IPS-20b (cell line): ENCODE measurements at regions not wholly inside any gene's neighbourhood (a gene's known extent, or its start where the extent isn't known, plus 50 kb on each side); places are given as distances from the start of the nearest gene placed in this dataset.

ENCODE experiments used
- H3K27ac ChIP-seq: one replicate; pipeline ENCODE4 v1.5.1; 2013; ENCODE audit warnings: low read length
- H3K27me3 ChIP-seq: 2 replicates; pipeline ENCODE4 v1.6.1; 2013; ENCODE audit warnings: mild to moderate bottlenecking, low read length, inconsistent platforms; ENCODE audit not compliant: insufficient read depth
- H3K36me3 ChIP-seq: 2 replicates; pipeline ENCODE4 v1.6.1; 2013; ENCODE audit warnings: low read depth, mild to moderate bottlenecking, inconsistent platforms, low read length, moderate library complexity; ENCODE audit not compliant: insufficient read depth
- H3K4me1 ChIP-seq: 2 replicates; pipeline ENCODE4 v1.6.1; 2013; ENCODE audit warnings: mild to moderate bottlenecking, control low read depth, inconsistent platforms, low read length, moderate library complexity; ENCODE audit not compliant: insufficient read depth
- H3K4me3 ChIP-seq: 2 replicates; pipeline ENCODE4 v1.5.1; 2013; ENCODE audit warnings: mild to moderate bottlenecking, low read length, inconsistent platforms
- H3K9ac ChIP-seq: 2 replicates; pipeline ENCODE4 v1.6.1; 2013; ENCODE audit warnings: low read depth, mild to moderate bottlenecking, inconsistent platforms, low read length, moderate library complexity
- H3K9me3 ChIP-seq: 2 replicates; pipeline ENCODE4 v1.6.1; 2013; ENCODE audit warnings: mild to moderate bottlenecking, low read depth, low read length, inconsistent platforms; ENCODE audit not compliant: insufficient read depth

- Histone ChIP-seq H3K27me3 (no peaks in the 10 kb centered on the region), H3K9ac (no peak overlapping the region), H3K4me3 (no peak overlapping the region), H3K4me1 (no peaks in the 10 kb centered on the region), H3K36me3 (no peaks in the 10 kb centered on the region), H3K27ac (no peak overlapping the region), H3K9me3 (no peaks in the 10 kb centered on the region)
These were observed 357.0 kb downstream of the GADD45G start for GRCh38 chr9:89961616-89962341.

DNA sequence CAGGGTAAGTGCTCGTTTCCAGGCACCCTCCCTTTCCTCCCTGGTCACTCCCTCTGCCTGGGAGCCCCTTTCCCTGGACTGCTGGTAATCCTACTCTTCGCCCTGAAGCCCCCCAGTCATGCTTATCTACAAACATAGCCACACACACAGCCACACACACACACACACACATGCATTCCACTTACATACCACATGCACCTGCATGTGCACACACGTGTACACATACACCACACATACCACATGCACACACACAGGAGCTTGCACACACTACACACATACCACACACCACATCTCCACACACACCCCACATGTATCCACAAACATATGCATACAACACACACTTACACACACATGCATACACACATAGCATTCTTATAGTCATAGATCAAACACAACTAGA lies 358.5 kb downstream of the GADD45G start:
- Histone ChIP-seq H3K4me1 (no peaks in the 10 kb centered on the region), H3K4me3 (no peak overlapping the region), H3K27me3 (no peaks in the 10 kb centered on the region), H3K36me3 (no peaks in the 10 kb centered on the region), H3K27ac (no peak overlapping the region), H3K9me3 (no peaks in the 10 kb centered on the region), H3K9ac (no peak overlapping the region)

DNA sequence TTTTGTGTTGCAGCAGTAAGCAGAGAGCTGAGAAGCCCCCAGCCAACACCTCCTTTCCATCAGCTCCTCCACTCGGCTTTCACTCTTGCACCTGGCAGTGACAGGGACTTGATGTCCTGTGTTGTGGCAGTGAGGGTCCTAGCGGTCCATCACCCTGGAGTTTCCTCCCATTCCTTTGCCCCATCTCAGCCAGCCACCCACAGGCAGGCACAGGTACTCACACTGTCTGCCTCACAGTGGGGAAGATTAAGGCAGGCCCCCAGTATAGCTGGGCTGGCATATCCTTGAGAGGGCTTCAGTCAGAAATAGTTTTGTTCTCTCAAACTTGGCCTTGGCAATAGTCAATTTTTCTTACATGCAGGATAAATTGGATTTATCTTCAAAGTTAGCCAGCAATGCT lies 362.7 kb downstream of the GADD45G start:
- no peaks in the 10 kb centered on the region for H3K36me3 ChIP-seq
- H3K9ac ChIP-seq, result no peak overlapping the region
- H3K4me3 ChIP-seq, result no peak overlapping the region
- no peaks in the 10 kb centered on the region for H3K27me3 ChIP-seq
- H3K4me1 ChIP-seq, result no peaks in the 10 kb centered on the region
- H3K27ac ChIP-seq, result no peak overlapping the region
- H3K9me3 ChIP-seq, result no peaks in the 10 kb centered on the region

- H3K27me3 ChIP-seq, result no peaks in the 10 kb centered on the region
These were observed 364.4 kb downstream of the GADD45G start for GRCh38 chr9:89969156-89969675.

DNA sequence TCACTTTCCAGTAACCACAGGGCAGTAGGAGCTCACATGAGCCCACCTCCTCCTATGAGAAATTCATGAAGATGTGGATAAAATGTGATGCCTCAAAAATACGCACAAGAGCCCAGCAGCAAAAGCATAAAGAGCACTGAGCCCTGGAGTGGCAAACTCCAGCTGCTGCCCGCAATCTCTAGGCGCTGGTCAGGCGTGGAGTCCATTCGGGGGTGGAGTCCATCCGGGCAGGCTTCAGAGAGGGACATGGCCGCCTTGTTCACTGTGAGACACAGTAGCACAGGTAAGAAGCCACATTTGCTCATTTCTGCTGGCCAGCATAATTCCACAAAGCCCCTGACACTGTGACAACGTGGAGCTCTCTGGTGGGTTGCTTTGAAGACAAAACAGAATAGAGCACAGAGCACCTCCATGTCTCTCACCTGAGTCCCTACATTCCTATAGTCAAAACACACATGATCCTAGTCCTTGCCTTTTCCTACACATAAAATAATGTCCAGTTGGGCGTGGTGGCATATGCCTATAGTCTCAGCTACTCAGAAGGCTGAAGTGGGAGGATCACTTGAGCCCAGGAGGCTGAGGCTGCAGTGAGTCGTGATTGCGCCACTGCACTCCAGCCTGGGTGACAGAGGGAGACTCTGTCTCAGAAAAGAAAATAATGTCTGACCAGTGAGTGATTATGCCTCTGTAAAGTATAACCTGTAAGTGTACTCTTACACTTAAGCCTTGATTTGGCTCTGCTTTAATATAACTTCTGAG lies 365.2 kb downstream of the GADD45G start:
- Histone ChIP-seq H3K9me3 (no peaks in the 10 kb centered on the region), H3K27me3 (no peaks in the 10 kb centered on the region), H3K9ac (no peak overlapping the region), H3K36me3 (no peaks in the 10 kb centered on the region), H3K27ac (no peak overlapping the region), H3K4me3 (no peak overlapping the region), H3K4me1 (no peaks in the 10 kb centered on the region)

More at GRCh38 chr9:89969156-89969675, 364.4 kb downstream of the GADD45G start:
- Histone ChIP-seq H3K4me1 (no peaks in the 10 kb centered on the region), H3K9ac (no peak overlapping the region), H3K27ac (no peak overlapping the region), H3K9me3 (no peaks in the 10 kb centered on the region), H3K4me3 (no peak overlapping the region), H3K36me3 (no peaks in the 10 kb centered on the region)

DNA sequence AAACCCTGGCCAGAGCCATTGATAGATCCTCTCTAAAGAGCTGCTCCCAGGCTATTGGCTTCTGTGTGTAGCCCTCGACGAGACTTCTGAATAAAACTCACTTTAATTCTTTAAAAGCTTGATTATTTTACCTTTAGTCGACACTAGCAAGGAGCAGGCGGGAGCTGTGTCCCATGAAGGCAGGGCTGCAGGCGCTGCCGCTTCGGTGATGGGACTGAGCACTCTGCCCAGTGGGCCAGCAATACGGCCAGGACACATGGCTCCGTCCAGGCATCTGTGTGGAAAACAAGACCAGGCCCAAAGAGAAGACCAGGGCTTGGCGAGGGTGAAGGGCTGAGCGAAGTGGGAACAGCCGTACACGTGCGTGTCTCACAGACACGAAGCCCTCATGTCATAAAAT lies 365.9 kb downstream of the GADD45G start:
- Histone ChIP-seq H3K36me3 (no peaks in the 10 kb centered on the region), H3K4me1 (no peaks in the 10 kb centered on the region), H3K27ac (no peak overlapping the region), H3K4me3 (no peak overlapping the region), H3K9ac (no peak overlapping the region), H3K9me3 (no peaks in the 10 kb centered on the region), H3K27me3 (no peaks in the 10 kb centered on the region)

- H3K4me1 ChIP-seq, result no peaks in the 10 kb centered on the region
- no peak overlapping the region for H3K27ac ChIP-seq
These were observed 367.7 kb downstream of the GADD45G start for GRCh38 chr9:89972535-89972934.

DNA sequence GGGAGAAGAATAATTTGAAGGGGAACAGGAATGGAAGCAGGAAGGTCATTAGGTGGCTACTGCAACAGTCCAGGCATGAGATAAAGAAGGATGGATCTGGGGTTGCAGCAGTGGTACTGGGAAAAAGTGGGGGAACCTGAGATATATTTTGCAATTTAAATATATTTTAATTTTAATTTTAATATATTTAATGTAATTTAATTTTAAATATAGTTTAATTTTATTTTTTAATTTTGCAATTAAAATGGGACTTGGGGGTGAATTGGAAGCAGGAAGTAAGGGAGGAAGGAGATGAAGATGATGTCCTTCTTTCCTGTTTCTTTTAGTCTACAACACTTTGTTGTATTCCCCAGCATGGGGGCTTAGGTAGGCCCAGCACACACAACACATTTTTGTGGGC lies 369.8 kb downstream of the GADD45G start:
- no peaks in the 10 kb centered on the region for H3K4me1 ChIP-seq
- H3K27ac ChIP-seq, result no peak overlapping the region
- H3K27me3 ChIP-seq, result no peaks in the 10 kb centered on the region
- H3K9ac ChIP-seq, result no peak overlapping the region
- H3K36me3 ChIP-seq, result no peaks in the 10 kb centered on the region
- H3K9me3 ChIP-seq, result no peaks in the 10 kb centered on the region
- H3K4me3 ChIP-seq, result no peak overlapping the region

More at GRCh38 chr9:89972535-89972934, 367.7 kb downstream of the GADD45G start:
- Histone ChIP-seq H3K36me3 (no peaks in the 10 kb centered on the region), H3K9ac (no peak overlapping the region), H3K9me3 (no peaks in the 10 kb centered on the region), H3K27me3 (no peaks in the 10 kb centered on the region), H3K4me3 (no peak overlapping the region)

DNA sequence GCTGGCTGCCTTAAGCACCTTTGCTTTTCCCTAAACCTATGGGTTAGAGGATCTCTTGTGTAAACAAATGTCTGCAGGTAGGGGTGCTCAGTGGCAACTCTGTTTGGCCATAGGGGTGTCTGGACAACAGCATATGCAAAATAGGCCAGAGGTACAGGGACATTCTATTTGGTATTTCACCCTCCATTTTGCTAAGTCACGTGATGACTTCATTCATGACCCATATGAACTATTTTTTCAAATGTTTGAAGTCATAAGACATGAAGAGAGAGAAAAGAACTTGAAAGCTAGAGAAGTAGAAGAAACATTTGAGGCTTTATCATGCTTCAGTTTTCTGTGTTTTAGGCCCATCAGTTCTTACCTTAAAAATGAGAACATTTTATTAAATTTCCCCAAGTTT lies 370.2 kb downstream of the GADD45G start:
- Histone ChIP-seq H3K9me3 (no peaks in the 10 kb centered on the region), H3K27me3 (no peaks in the 10 kb centered on the region), H3K9ac (no peak overlapping the region), H3K4me3 (no peak overlapping the region), H3K27ac (no peak overlapping the region), H3K4me1 (no peaks in the 10 kb centered on the region), H3K36me3 (no peaks in the 10 kb centered on the region)

DNA sequence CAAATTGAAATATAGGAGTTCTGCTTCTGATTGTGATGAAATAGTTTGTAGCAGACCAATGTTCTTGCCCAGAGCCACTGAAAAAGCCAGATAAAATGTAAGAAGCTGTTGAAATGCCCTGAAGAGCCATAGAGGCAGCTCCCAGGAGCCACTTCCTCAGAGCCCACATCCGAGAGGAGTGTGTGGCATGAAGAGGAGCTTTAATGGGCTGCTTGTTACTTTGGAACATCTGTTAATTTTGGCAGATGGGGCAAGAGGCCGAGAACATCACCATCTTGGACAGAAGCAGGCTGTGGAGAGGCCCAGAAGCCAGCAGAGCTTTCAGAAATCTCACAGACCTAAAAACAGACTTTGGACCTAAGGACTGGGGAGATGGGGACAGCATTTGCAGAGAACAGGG lies 370.8 kb downstream of the GADD45G start:
- H3K27ac ChIP-seq, result no peak overlapping the region
- no peak overlapping the region for H3K4me3 ChIP-seq
- H3K4me1 ChIP-seq, result no peaks in the 10 kb centered on the region
- H3K9me3 ChIP-seq, result no peaks in the 10 kb centered on the region
- H3K9ac ChIP-seq, result no peak overlapping the region
- H3K27me3 ChIP-seq, result no peaks in the 10 kb centered on the region
- H3K36me3 ChIP-seq, result no peaks in the 10 kb centered on the region

DNA sequence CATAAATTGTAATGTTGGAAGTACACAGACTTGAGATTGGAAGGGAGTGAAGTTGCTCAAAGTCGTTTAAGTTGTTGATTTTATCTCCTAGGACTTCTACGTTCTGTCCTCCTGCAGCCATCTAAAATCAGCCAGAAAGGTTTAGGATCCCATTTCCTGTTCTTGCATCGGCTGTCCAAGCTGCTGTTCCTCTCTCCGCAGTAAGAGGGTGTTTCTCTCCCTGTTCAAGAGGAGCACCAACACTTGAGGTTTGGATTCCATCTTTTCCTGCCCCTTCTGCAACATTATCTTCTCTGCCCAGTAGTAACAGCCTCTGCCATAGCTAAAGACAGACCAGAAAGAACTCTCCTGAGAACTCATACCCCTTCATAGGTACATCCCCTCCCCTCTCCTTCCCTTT lies 373.4 kb downstream of the GADD45G start:
- H3K4me3 ChIP-seq, result no peak overlapping the region
- H3K9me3 ChIP-seq, result no peaks in the 10 kb centered on the region
- no peak overlapping the region for H3K9ac ChIP-seq
- H3K36me3 ChIP-seq, result no peaks in the 10 kb centered on the region
- H3K27me3 ChIP-seq, result no peaks in the 10 kb centered on the region
- no peak overlapping the region for H3K27ac ChIP-seq
- H3K4me1 ChIP-seq, result no peaks in the 10 kb centered on the region

DNA sequence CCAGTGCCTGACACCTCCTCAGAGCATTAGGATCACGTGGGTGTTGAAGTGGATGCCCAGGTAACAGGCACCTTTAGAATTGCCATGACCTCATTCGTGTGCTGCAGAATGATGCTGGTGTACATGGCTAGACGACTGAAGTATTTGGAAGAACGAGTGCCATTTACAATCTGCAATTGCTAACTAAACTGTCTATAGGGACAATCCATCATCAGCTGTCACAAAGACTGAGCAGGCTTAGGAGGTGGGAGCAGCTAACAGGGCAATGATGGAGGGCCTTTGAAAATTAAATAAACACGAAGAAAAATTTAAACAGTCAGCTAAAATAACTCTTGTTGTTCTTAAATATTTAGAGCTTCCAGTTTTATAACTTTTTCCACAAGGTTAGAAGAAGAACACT lies 375.8 kb downstream of the GADD45G start:
- Histone ChIP-seq H3K27me3 (no peaks in the 10 kb centered on the region), H3K9ac (no peak overlapping the region), H3K9me3 (no peaks in the 10 kb centered on the region), H3K27ac (no peak overlapping the region), H3K36me3 (no peaks in the 10 kb centered on the region), H3K4me3 (no peak overlapping the region), H3K4me1 (no peaks in the 10 kb centered on the region)
